GM18868 (cell line): ENCODE measurements at regions not wholly inside any gene's neighbourhood (a gene's known extent, or its start where the extent isn't known, plus 50 kb on each side); places are given as distances from the start of the nearest gene placed in this dataset.
"Not testable (repeated sequence)": the region's sequence is repeated elsewhere in the genome, so short reads cannot be mapped to it uniquely, and the experiment has no call there.

Experiments
- ATAC-seq: cut with Tn5 transposase; IDR thresholded peaks from one replicate; pipeline ENCODE4 v1.9.1; 2021; ENCODE audit warnings: mild to moderate bottlenecking, moderate library complexity; ENCODE audit not compliant: unreplicated experiment

GRCh38 chr9:108430655-108431054, 425.1 kb downstream of the ACTL7B start:
- no peak for ATAC-seq

GRCh38 chr9:108427751-108428150, 428.0 kb downstream of the ACTL7B start:
- ATAC-seq: no peak

GRCh38 chr9:108426421-108426940, 429.3 kb downstream of the ACTL7B start:
- ATAC-seq: not testable (repeated sequence)

- ATAC-seq: no peak
Measured at GRCh38 chr9:108423433-108423832, 432.4 kb downstream of the ACTL7B start.

- no peak for ATAC-seq
Measured at GRCh38 chr9:108419379-108419778, 436.4 kb downstream of the ACTL7B start.

GRCh38 chr9:108417726-108418125, 438.1 kb downstream of the ACTL7B start:
- no peak for ATAC-seq

GRCh38 chr9:108417312-108417711, 438.5 kb downstream of the ACTL7B start:
- ATAC-seq: no peak

- no peak for ATAC-seq
Measured at GRCh38 chr9:108416324-108416723, 439.5 kb downstream of the ACTL7B start.

- no peak for ATAC-seq
Measured at GRCh38 chr9:108413809-108414208, 442.0 kb downstream of the ACTL7B start.

GRCh38 chr9:108412755-108413154, 443.0 kb downstream of the ACTL7B start:
- ATAC-seq: no peak

- ATAC-seq: no peak
Measured at GRCh38 chr9:108411632-108412031, 444.2 kb downstream of the ACTL7B start.

- no peak for ATAC-seq
Measured at GRCh38 chr9:108410161-108410560, 445.6 kb downstream of the ACTL7B start.

- ATAC-seq: no peak
Measured at GRCh38 chr9:108400297-108400696, 455.5 kb downstream of the ACTL7B start.

- no peak for ATAC-seq
Measured at GRCh38 chr9:108399851-108400250, 455.9 kb downstream of the ACTL7B start.

- no peak for ATAC-seq
Measured at GRCh38 chr9:108397286-108397685, 458.5 kb downstream of the ACTL7B start.

GRCh38 chr9:108396611-108397010, 459.2 kb downstream of the ACTL7B start:
- no peak for ATAC-seq

- no peak for ATAC-seq
Measured at GRCh38 chr9:108396193-108396592, 459.6 kb downstream of the ACTL7B start.

- no peak for ATAC-seq
Measured at GRCh38 chr9:108395421-108395820, 460.4 kb downstream of the ACTL7B start.

- no peak for ATAC-seq
Measured at GRCh38 chr9:108394726-108395125, 461.1 kb downstream of the ACTL7B start.

GRCh38 chr9:108393481-108394001, 462.2 kb downstream of the ACTL7B start:
- ATAC-seq: not testable (repeated sequence)

- ATAC-seq: no peak
Measured at GRCh38 chr9:108392877-108393276, 462.9 kb downstream of the ACTL7B start.

GRCh38 chr9:108389056-108389455, 466.7 kb downstream of the ACTL7B start:
- ATAC-seq: no peak

GRCh38 chr9:108386859-108387384, 468.9 kb downstream of the ACTL7B start:
- no peak for ATAC-seq
